Vagina (tissue), 2 donors: ENCODE measurements at regions not wholly inside any gene's neighbourhood (a gene's known extent, or its start where the extent isn't known, plus 50 kb on each side); places are given as distances from the start of the nearest gene placed in this dataset.
"Not testable (repeated sequence)": the region's sequence is repeated elsewhere in the genome, so short reads cannot be mapped to it uniquely, and the experiment has no call there.

ENCODE experiments used
- POLR2AphosphoS5 ChIP-seq, 2 donors: sonication (generic); formaldehyde crosslinking; IDR thresholded peaks; one replicate each; pipeline ENCODE4 v1.9.0; 2017; ENCODE audit warnings: antibody characterized with exemption in 2 of 2, mild to moderate bottlenecking in 2 of 2, low read depth in 1 of 2; ENCODE audit not compliant: insufficient read depth in 1 of 2
- TF ChIP-seq, protein P1 (sequence below), 3 experiments: fragments of 450-650 bp in 2 of 3; fragments of 200-600 bp in 1 of 3; sonication (generic) in 1 of 3; IDR thresholded peaks; one replicate each; pipeline ENCODE4 v1.5.1; 2017 to 2019; ENCODE audit warnings: antibody characterized with exemption in 3 of 3, mild to moderate bottlenecking in 2 of 3, moderate library complexity in 2 of 3

DNA sequence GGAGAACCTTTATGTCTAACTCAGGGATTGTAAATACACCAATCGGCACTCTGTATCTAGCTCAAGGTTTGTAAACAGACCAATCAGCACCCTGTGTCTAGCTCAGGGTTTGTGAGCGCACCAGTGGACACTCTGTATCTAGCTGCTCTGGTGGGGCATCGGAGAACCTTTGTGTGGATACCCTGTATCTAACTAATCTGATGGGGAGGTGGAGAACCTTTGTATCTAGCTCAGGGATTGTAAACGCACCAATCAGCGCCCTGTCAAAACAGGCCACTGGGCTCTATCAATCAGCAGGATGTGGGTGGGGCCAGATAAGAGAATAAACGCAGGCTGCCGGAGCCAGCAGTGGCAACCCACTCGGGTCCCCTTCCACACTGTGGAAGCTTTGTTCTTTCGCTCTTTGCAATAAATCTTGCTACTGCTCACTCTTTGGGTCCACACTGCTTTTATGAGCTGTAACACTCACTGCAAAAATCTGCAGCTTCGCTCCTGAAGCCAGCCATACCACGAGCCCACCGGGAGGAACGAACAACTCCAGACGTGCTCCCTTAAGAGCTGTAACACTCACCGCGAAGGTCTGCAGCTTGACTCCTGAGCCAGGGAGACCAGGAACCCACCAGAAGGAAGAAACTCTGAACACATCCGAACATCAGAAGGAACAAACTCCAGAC lies 1673.2 kb upstream of the B3GALT2 start:
- TF ChIP-seq, protein P1, sequence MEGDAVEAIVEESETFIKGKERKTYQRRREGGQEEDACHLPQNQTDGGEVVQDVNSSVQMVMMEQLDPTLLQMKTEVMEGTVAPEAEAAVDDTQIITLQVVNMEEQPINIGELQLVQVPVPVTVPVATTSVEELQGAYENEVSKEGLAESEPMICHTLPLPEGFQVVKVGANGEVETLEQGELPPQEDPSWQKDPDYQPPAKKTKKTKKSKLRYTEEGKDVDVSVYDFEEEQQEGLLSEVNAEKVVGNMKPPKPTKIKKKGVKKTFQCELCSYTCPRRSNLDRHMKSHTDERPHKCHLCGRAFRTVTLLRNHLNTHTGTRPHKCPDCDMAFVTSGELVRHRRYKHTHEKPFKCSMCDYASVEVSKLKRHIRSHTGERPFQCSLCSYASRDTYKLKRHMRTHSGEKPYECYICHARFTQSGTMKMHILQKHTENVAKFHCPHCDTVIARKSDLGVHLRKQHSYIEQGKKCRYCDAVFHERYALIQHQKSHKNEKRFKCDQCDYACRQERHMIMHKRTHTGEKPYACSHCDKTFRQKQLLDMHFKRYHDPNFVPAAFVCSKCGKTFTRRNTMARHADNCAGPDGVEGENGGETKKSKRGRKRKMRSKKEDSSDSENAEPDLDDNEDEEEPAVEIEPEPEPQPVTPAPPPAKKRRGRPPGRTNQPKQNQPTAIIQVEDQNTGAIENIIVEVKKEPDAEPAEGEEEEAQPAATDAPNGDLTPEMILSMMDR (IDR thresholded peaks at IDR 0.05): not testable (repeated sequence)
- TF ChIP-seq POLR2AphosphoS5 (IDR thresholded peaks at IDR 0.05; ENCODE audit: insufficient read depth in 1 of 2, low read depth in 1 of 2): not testable (repeated sequence)
